Tibial nerve (tissue), 4 donors: ENCODE measurements at regions not wholly inside any gene's neighbourhood (a gene's known extent, or its start where the extent isn't known, plus 50 kb on each side); places are given as distances from the start of the nearest gene placed in this dataset.

Experiments used
- EP300 ChIP-seq, 2 donors: sonication (generic); formaldehyde crosslinking; IDR thresholded peaks; one replicate each; pipeline ENCODE4 v1.6.1; 2017; ENCODE audit warnings: antibody characterized with exemption in 2 of 2, mild to moderate bottlenecking in 1 of 2
- POLR2A ChIP-seq, 2 donors: fragments of 450-650 bp; IDR thresholded peaks; one replicate each; pipeline ENCODE4 v1.6.1; 2017; ENCODE audit warnings: antibody characterized with exemption in 2 of 2, mild to moderate bottlenecking in 2 of 2, moderate library complexity in 2 of 2
- TF ChIP-seq, protein P1 (sequence below), 5 experiments: fragments of 200-600 bp in 3 of 5; fragments of 450-650 bp in 2 of 5; sonication (generic) in 3 of 5; IDR thresholded peaks; one replicate each; pipeline ENCODE4 v1.5.1; 2016 to 2019; ENCODE audit warnings: antibody characterized with exemption in 5 of 5, mild to moderate bottlenecking in 3 of 5, moderate library complexity in 2 of 5

- TF ChIP-seq, protein P1, sequence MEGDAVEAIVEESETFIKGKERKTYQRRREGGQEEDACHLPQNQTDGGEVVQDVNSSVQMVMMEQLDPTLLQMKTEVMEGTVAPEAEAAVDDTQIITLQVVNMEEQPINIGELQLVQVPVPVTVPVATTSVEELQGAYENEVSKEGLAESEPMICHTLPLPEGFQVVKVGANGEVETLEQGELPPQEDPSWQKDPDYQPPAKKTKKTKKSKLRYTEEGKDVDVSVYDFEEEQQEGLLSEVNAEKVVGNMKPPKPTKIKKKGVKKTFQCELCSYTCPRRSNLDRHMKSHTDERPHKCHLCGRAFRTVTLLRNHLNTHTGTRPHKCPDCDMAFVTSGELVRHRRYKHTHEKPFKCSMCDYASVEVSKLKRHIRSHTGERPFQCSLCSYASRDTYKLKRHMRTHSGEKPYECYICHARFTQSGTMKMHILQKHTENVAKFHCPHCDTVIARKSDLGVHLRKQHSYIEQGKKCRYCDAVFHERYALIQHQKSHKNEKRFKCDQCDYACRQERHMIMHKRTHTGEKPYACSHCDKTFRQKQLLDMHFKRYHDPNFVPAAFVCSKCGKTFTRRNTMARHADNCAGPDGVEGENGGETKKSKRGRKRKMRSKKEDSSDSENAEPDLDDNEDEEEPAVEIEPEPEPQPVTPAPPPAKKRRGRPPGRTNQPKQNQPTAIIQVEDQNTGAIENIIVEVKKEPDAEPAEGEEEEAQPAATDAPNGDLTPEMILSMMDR (IDR thresholded peaks at IDR 0.05) = no peak
- TF ChIP-seq POLR2A (IDR thresholded peaks at IDR 0.05) = no peak
- no peak for TF ChIP-seq EP300 (IDR thresholded peaks at IDR 0.05)
Observed at GRCh38 chr12:77768558-77768957, 62.1 kb upstream of the NAV3 start.
